Gastrocnemius medialis (tissue), 4 donors: ENCODE measurements at regions not wholly inside any gene's neighbourhood (a gene's known extent, or its start where the extent isn't known, plus 50 kb on each side); places are given as distances from the start of the nearest gene placed in this dataset.

Source experiments
- CTCF ChIP-seq, 5 experiments: fragments of 450-650 bp in 3 of 5; fragments of 200-600 bp in 2 of 5; sonication (generic) in 2 of 5; IDR thresholded peaks in 4 of 5; conservative IDR thresholded peaks in 1 of 5; 1 replicate in 4 of 5; 2 replicates in 1 of 5; pipeline ENCODE4 v1.5.1; 2016 to 2019; ENCODE audit warnings: antibody characterized with exemption in 5 of 5, mild to moderate bottlenecking in 3 of 5, moderate library complexity in 3 of 5
- POLR2A ChIP-seq, 2 donors: fragments of 450-650 bp; IDR thresholded peaks; one replicate each; pipeline ENCODE4 v1.6.1; 2017; ENCODE audit warnings: antibody characterized with exemption in 2 of 2, mild to moderate bottlenecking in 2 of 2, moderate library complexity in 2 of 2

- no peak for TF ChIP-seq CTCF (IDR thresholded peaks at IDR 0.05 in 4 of 5, conservative IDR thresholded peaks at IDR 0.05 in 1 of 5)
- TF ChIP-seq POLR2A (IDR thresholded peaks at IDR 0.05), result no peak
These were observed 357.3 kb upstream of the MIS18BP1 start for GRCh38 chr14:45610318-45610717.
